ENCODE measurements at regions not wholly inside any gene's neighbourhood (a gene's known extent, or its start where the extent isn't known, plus 50 kb on each side); places are given as distances from the start of the nearest gene placed in this dataset.

DNA sequence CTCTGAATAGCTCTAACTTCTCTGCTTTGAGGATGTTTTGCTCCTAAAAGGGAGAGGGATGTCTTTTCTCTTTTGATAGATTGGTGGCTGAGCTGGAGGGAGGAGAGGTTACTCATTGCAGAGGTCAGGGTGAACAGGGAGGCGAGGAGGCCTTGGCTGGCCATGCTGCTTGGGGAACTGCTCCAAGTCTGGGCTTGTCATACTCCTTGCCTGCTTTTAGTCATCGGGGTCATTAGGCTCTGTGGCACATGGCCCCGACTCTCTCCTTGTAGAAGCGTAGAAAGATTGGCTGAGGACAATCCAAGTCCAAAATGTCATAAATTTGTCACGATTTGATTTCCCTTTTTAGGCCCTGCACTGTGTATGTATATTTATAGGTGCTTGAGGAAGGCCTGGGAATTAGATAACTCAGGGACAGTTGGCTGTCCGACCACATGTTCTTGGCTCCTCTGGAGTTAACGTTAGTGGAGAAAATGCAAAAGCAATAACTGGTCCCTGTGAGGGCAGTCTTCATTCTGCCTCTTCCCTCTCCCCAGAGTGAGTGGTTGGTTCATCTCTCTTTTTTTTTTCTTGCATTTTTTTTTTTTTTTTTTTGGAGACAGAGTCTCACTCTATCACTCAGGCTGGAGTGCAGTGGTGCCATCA is 160.1 kb downstream of the SCP2D1 start:
- Histone ChIP-seq H3K4me2 (ENCODE audit: insufficient read depth, low read length) (no peak overlapping the region), H4K20me1 (replicated peaks; ENCODE audit: control insufficient read depth, insufficient read depth, low read length) (no peaks in the 10 kb centered on the region), H3K4me1 (replicated peaks in 1 of 2; ENCODE audit: control insufficient read depth in 2 of 2, insufficient read depth in 2 of 2, low read length in 2 of 2) (no peaks in the 10 kb centered on the region), H3K36me3 (ENCODE audit: control insufficient read depth, insufficient read depth, low read length) (no peaks in the 10 kb centered on the region), H3K9ac (ENCODE audit: insufficient read depth in 1 of 2, low read depth in 2 of 2, low read length in 2 of 2) (no peak overlapping the region), H2AFZ (ENCODE audit: low read depth, low read length) (no peak overlapping the region), H3K27me3 (ENCODE audit: control insufficient read depth in 2 of 2, insufficient read depth in 2 of 2, low read length in 2 of 2) (no peaks in the 10 kb centered on the region), H3K9me3 (replicated peaks; ENCODE audit: control insufficient read depth, insufficient read depth, low read depth, low read length) (no peaks in the 10 kb centered on the region), H3K4me3 (no peak overlapping the region), H3K27ac (ENCODE audit: extremely low read depth, low read depth, low read length) (no peak overlapping the region), H3K79me2 (ENCODE audit: control insufficient read depth, insufficient read depth, low read length) (no peaks in the 10 kb centered on the region), H3K9me1 (ENCODE audit: control insufficient read depth, insufficient read depth, low read length) (no peaks in the 10 kb centered on the region)
- ChIA-PET CTCF (ENCODE audit: low intra/inter-chr PET ratio) (no interaction called here), POLR2A (no interaction called here)
- ATAC-seq: no peak
- in situ Hi-C loops (cut with MboI): no loop called here
- FAIRE-seq: no peak
- BruUV-seq (replicated peaks): no TSS peak
- 0% methylated on average over 7 of the region's 7 CpGs for WGBS (ENCODE audit: insufficient coverage, low coverage, missing lambda C conversion rate)
- intact Hi-C loops (cut with micrococcal nuclease): no loop called here
- DNase-seq (ENCODE audit: extremely low read depth in 1 of 4, low spot score in 3 of 4): no peak
- no peak for TF ChIP-seq NEUROD1 (IDR thresholded peaks at IDR 0.05; ENCODE audit: borderline replicate concordance, low read depth, low read length, partially characterized antibody)
- TF ChIP-seq FOSL1 (tag; conservative IDR thresholded peaks at IDR 0.05): no peak
- no peak for TF ChIP-seq SMARCE1 (IDR thresholded peaks at IDR 0.05)
- TF ChIP-seq, protein P1, sequence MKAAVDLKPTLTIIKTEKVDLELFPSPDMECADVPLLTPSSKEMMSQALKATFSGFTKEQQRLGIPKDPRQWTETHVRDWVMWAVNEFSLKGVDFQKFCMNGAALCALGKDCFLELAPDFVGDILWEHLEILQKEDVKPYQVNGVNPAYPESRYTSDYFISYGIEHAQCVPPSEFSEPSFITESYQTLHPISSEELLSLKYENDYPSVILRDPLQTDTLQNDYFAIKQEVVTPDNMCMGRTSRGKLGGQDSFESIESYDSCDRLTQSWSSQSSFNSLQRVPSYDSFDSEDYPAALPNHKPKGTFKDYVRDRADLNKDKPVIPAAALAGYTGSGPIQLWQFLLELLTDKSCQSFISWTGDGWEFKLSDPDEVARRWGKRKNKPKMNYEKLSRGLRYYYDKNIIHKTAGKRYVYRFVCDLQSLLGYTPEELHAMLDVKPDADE (conservative IDR thresholded peaks at IDR 0.05; ENCODE audit: control insufficient read depth, low read depth, low read length): no peak
- TF ChIP-seq RERE (CRISPR knock-in tag; IDR thresholded peaks at IDR 0.05; ENCODE audit: borderline replicate concordance): no peak
